Stimulated activated CD8-positive, alpha-beta memory T cell treated with anti-CD3 and anti-CD28 coated beads, Interleukin-4, amount 100 ng/mL, for 1 hour (primary cell): ENCODE measurements at regions not wholly inside any gene's neighbourhood (a gene's known extent, or its start where the extent isn't known, plus 50 kb on each side); places are given as distances from the start of the nearest gene placed in this dataset.

Experiments
- DNase-seq, 2 donors: peaks; one replicate each; pipeline ENCODE4 v3.0.0-alpha.2; 2020; ENCODE audit warnings: low read depth in 2 of 2, low spot score in 1 of 2

GRCh38 chr3:19093084-19093483 is 55.2 kb upstream of the KCNH8 start:
- DNase-seq, result no peak

GRCh38 chr3:19077388-19077787 is 70.9 kb upstream of the KCNH8 start:
- DNase-seq, result no peak

GRCh38 chr3:19075037-19075436 is 73.3 kb upstream of the KCNH8 start:
- no peak for DNase-seq

GRCh38 chr3:19074257-19074900 is 73.9 kb upstream of the KCNH8 start:
- no peak for DNase-seq

- no peak for DNase-seq
Measured at GRCh38 chr3:19073341-19074105, 74.8 kb upstream of the KCNH8 start.

GRCh38 chr3:19070325-19070724 is 78.0 kb upstream of the KCNH8 start:
- DNase-seq, result no peak

- no peak for DNase-seq
Measured at GRCh38 chr3:19065027-19065426, 83.3 kb upstream of the KCNH8 start.

- no peak for DNase-seq
Measured at GRCh38 chr3:19063936-19064335, 84.4 kb upstream of the KCNH8 start.

- DNase-seq, result no peak
Measured at GRCh38 chr3:19060404-19060803, 87.9 kb upstream of the KCNH8 start.

- no peak for DNase-seq
Measured at GRCh38 chr3:19052874-19053273, 95.4 kb upstream of the KCNH8 start.

- DNase-seq, result no peak
Measured at GRCh38 chr3:19046440-19046839, 101.9 kb upstream of the KCNH8 start.

GRCh38 chr3:19030522-19030839 is 117.8 kb upstream of the KCNH8 start:
- DNase-seq, result no peak

GRCh38 chr3:19029837-19030521 is 118.3 kb upstream of the KCNH8 start:
- DNase-seq, result no peak

- no peak for DNase-seq
Measured at GRCh38 chr3:19025441-19025840, 122.9 kb upstream of the KCNH8 start.

GRCh38 chr3:19022546-19022945 is 125.8 kb upstream of the KCNH8 start:
- no peak for DNase-seq

GRCh38 chr3:19016851-19017250 is 131.5 kb upstream of the KCNH8 start:
- no peak for DNase-seq

GRCh38 chr3:19013879-19014278 is 134.4 kb upstream of the KCNH8 start:
- DNase-seq, result no peak

GRCh38 chr3:19012846-19013245 is 135.5 kb upstream of the KCNH8 start:
- no peak for DNase-seq

GRCh38 chr3:19002606-19003005 is 145.7 kb upstream of the KCNH8 start:
- no peak for DNase-seq

GRCh38 chr3:18998069-18998468 is 150.2 kb upstream of the KCNH8 start:
- DNase-seq, result no peak

- DNase-seq, result no peak
Measured at GRCh38 chr3:18992709-18993108, 155.6 kb upstream of the KCNH8 start.

- no peak for DNase-seq
Measured at GRCh38 chr3:18989237-18989795, 159.0 kb upstream of the KCNH8 start.
